SK-N-SH treated with all-trans-retinoic acid at 6 μM for 48 hours (cell line): ENCODE measurements at regions not wholly inside any gene's neighbourhood (a gene's known extent, or its start where the extent isn't known, plus 50 kb on each side); places are given as distances from the start of the nearest gene placed in this dataset.

ENCODE experiments used
- ATAC-seq: fragments of 200-7000 bp; cut with Tn5 transposase; 3 replicates; pipeline ENCODE4 v1.9.1; 2020; ENCODE audit warnings: mild to moderate bottlenecking, moderate library complexity
- ARNTL ChIP-seq: fragments of 450-650 bp; formaldehyde crosslinking; IDR thresholded peaks from 2 replicates; pipeline ENCODE4 v1.5.0; 2020; ENCODE audit warnings: low read depth, mild to moderate bottlenecking, moderate library complexity, borderline replicate concordance
- BACH2 ChIP-seq: fragments of 250-450 bp; sonication (Bioruptor Pico); IDR thresholded peaks from 2 replicates; pipeline ENCODE4 v1.9.0; 2021; ENCODE audit warnings: mild to moderate bottlenecking, borderline replicate concordance
- CREB5 ChIP-seq: fragments of 250-450 bp; sonication (Bioruptor Pico); IDR thresholded peaks from 2 replicates; pipeline ENCODE4 v1.5.1; 2020; ENCODE audit warnings: low read depth, mild to moderate bottlenecking, moderate library complexity
- ESRRG ChIP-seq: fragments of 250-450 bp; sonication (Bioruptor Pico); IDR thresholded peaks from 2 replicates; pipeline ENCODE4 v1.6.1; 2021; ENCODE audit warnings: mild to moderate bottlenecking
- GLIS3 ChIP-seq: fragments of 250-450 bp; sonication (Bioruptor Pico); IDR thresholded peaks from 2 replicates; pipeline ENCODE4 v1.5.0; 2020; ENCODE audit warnings: mild to moderate bottlenecking, moderate library complexity
- ISL1 ChIP-seq: fragments of 250-450 bp; sonication (Bioruptor Pico); IDR thresholded peaks from 2 replicates; pipeline ENCODE4 v2.1.2; 2022; ENCODE audit warnings: mild to moderate bottlenecking, moderate library complexity
- OSR1 ChIP-seq: fragments of 250-450 bp; sonication (Bioruptor Pico); IDR thresholded peaks from 2 replicates; pipeline ENCODE4 v1.8.0; 2022; ENCODE audit warnings: moderate library complexity, mild to moderate bottlenecking, inconsistent platforms
- PATZ1 ChIP-seq: fragments of 250-450 bp; sonication (Bioruptor Pico); IDR thresholded peaks from 2 replicates; pipeline ENCODE4 v1.8.0; 2020; ENCODE audit warnings: mild to moderate bottlenecking, moderate library complexity, borderline replicate concordance
- POU6F1 ChIP-seq: fragments of 250-450 bp; sonication (Bioruptor Pico); IDR thresholded peaks from 2 replicates; pipeline ENCODE4 v1.8.0; 2021; ENCODE audit warnings: low read depth, mild to moderate bottlenecking, moderate library complexity, borderline replicate concordance
- PPARA ChIP-seq: fragments of 250-450 bp; sonication (Bioruptor Pico); IDR thresholded peaks from 2 replicates; pipeline ENCODE4 v1.5.0; 2020; ENCODE audit warnings: mild to moderate bottlenecking, borderline replicate concordance
- RARB ChIP-seq: fragments of 250-450 bp; sonication (Bioruptor Pico); IDR thresholded peaks from 2 replicates; pipeline ENCODE4 v1.8.0; 2021; ENCODE audit warnings: mild to moderate bottlenecking, moderate library complexity
- TCF4 ChIP-seq: fragments of 250-450 bp; sonication (Bioruptor Pico); IDR thresholded peaks from 2 replicates; pipeline ENCODE4 v1.8.0; 2021; ENCODE audit warnings: mild to moderate bottlenecking, moderate library complexity, borderline replicate concordance
- TOX ChIP-seq: fragments of 250-450 bp; sonication (Bioruptor Pico); IDR thresholded peaks from 2 replicates; pipeline ENCODE4 v1.8.0; 2021; ENCODE audit warnings: mild to moderate bottlenecking, moderate library complexity, borderline replicate concordance
- TSHZ2 ChIP-seq: fragments of 250-450 bp; sonication (Bioruptor Pico); IDR thresholded peaks from 2 replicates; pipeline ENCODE4 v1.5.0; 2020; ENCODE audit warnings: mild to moderate bottlenecking, moderate library complexity
- ZC3H10 ChIP-seq: fragments of 250-450 bp; sonication (Bioruptor Pico); IDR thresholded peaks from 2 replicates; pipeline ENCODE4 v1.5.1; 2021; ENCODE audit warnings: mild to moderate bottlenecking, moderate library complexity
- ZFP3 ChIP-seq: fragments of 250-450 bp; sonication (Bioruptor Pico); IDR thresholded peaks from 2 replicates; pipeline ENCODE4 v1.5.0; 2020; ENCODE audit warnings: mild to moderate bottlenecking, moderate library complexity
- ZFP30 ChIP-seq: fragments of 450-650 bp; formaldehyde crosslinking; IDR thresholded peaks from 2 replicates; pipeline ENCODE4 v1.5.0; 2022; ENCODE audit warnings: mild to moderate bottlenecking, moderate library complexity
- ZNF565 ChIP-seq: fragments of 450-650 bp; formaldehyde crosslinking; conservative IDR thresholded peaks from 2 replicates; pipeline ENCODE4 v1.5.0; 2020; ENCODE audit warnings: low read depth, mild to moderate bottlenecking, moderate library complexity
- ZNF70 ChIP-seq: fragments of 450-650 bp; formaldehyde crosslinking; IDR thresholded peaks from 2 replicates; pipeline ENCODE4 v1.5.0; 2020; ENCODE audit warnings: mild to moderate bottlenecking, moderate library complexity

- ATAC-seq = no peak
- TF ChIP-seq ISL1 (CRISPR knock-in tag) (no peak), ARNTL (CRISPR knock-in tag) (no peak), OSR1 (CRISPR knock-in tag) (no peak), ZFP30 (CRISPR knock-in tag) (no peak), PPARA (no peak), TSHZ2 (CRISPR knock-in tag) (no peak), ZFP3 (CRISPR knock-in tag) (no peak), PATZ1 (CRISPR knock-in tag) (no peak), ZNF70 (CRISPR knock-in tag) (no peak), TOX (CRISPR knock-in tag) (no peak), GLIS3 (CRISPR knock-in tag) (no peak), TCF4 (CRISPR knock-in tag) (no peak), RARB (CRISPR knock-in tag) (no peak), ESRRG (CRISPR knock-in tag) (no peak), CREB5 (CRISPR knock-in tag) (no peak), POU6F1 (CRISPR knock-in tag) (no peak)
Observed at GRCh38 chrX:40513835-40514234, 66.9 kb upstream of the ATP6AP2 start.

GRCh38 chrX:40513012-40513411, 67.8 kb upstream of the ATP6AP2 start:
- no peak for ATAC-seq
- TF ChIP-seq CREB5 (CRISPR knock-in tag) = no peak
- TF ChIP-seq ISL1 (CRISPR knock-in tag) = no peak

GRCh38 chrX:40511258-40511657, 69.5 kb upstream of the ATP6AP2 start:
- no peak for ATAC-seq
- TF ChIP-seq TOX (CRISPR knock-in tag) (no peak), OSR1 (CRISPR knock-in tag) (no peak), CREB5 (CRISPR knock-in tag) (no peak), ESRRG (CRISPR knock-in tag) (no peak), ARNTL (CRISPR knock-in tag) (no peak), ISL1 (CRISPR knock-in tag) (no peak)

- no peak for ATAC-seq
- TF ChIP-seq TOX (CRISPR knock-in tag) = no peak
- TF ChIP-seq ZC3H10 (CRISPR knock-in tag) = no peak
- no peak for TF ChIP-seq ZFP3 (CRISPR knock-in tag)
- no peak for TF ChIP-seq PPARA
- TF ChIP-seq ZNF70 (CRISPR knock-in tag) = no peak
- no peak for TF ChIP-seq BACH2 (CRISPR knock-in tag)
- TF ChIP-seq ARNTL (CRISPR knock-in tag) = no peak
- TF ChIP-seq ZNF565 (CRISPR knock-in tag) = no peak
- TF ChIP-seq TSHZ2 (CRISPR knock-in tag) = no peak
- no peak for TF ChIP-seq POU6F1 (CRISPR knock-in tag)
- no peak for TF ChIP-seq ISL1 (CRISPR knock-in tag)
Observed at GRCh38 chrX:40508560-40508959, 72.2 kb upstream of the ATP6AP2 start.
